ENCODE measurements at regions not wholly inside any gene's neighbourhood (a gene's known extent, or its start where the extent isn't known, plus 50 kb on each side); places are given as distances from the start of the nearest gene placed in this dataset.

GRCh38 chr3:16828815-16829214 is 55.9 kb upstream of the PLCL2 start:
- ATAC-seq (ENCODE audit: poor library complexity): peak; percentile 76
- Mint-ChIP-seq H3K9me3 (no peaks in the 10 kb centered on the region), H3K4me1 (ENCODE audit: low read depth) (peaks cover 28% of the 10 kb centered on the region), H3K27ac (no peak overlapping the region), H3K4me3 (no peak overlapping the region), H3K36me3 (ENCODE audit: low read depth) (no peaks in the 10 kb centered on the region), H3K27me3 (no peaks in the 10 kb centered on the region)
- H3K9me3 ChIP-seq (ENCODE audit: control insufficient read depth in 1 of 2, insufficient read depth in 1 of 2, low read length in 2 of 2): no peaks in the 10 kb centered on the region
- peak; percentile 58 for TF ChIP-seq CTCF (IDR thresholded peaks at IDR 0.05)
- H3K4me1 ChIP-seq (ENCODE audit: insufficient read depth, low read length): peaks cover 13% of the 10 kb centered on the region
- CTCF ChIA-PET: interaction anchor here (0.6 to 1.4 kb wide), 24 partner anchors 8 to 578 kb away, joined by 3 to 8 read pairs (median 3); partner anchors contain the start of gene PLCL2
- intact Hi-C loops (cut with DNase I, micrococcal nuclease): loop anchor here (5.0 to 10.0 kb wide), 3 partner anchors 206 to 403 kb away; partner anchors contain the start of gene DAZL (in 1 of the 2)
- no peaks in the 10 kb centered on the region for H3K27me3 ChIP-seq (ENCODE audit: control insufficient read depth in 1 of 2, insufficient read depth in 2 of 2, low read length in 2 of 2)
- POLR2A ChIA-PET: interaction anchor here (1.1 to 4.2 kb wide), 5 partner anchors 9 to 403 kb away, joined by 6 to 30 read pairs (median 7); partner anchors contain the start of gene PLCL2
- no peaks in the 10 kb centered on the region for H3K36me3 ChIP-seq (ENCODE audit: insufficient read depth, low read length)
- no peak overlapping the region for H3K27ac ChIP-seq (ENCODE audit: low read depth in 1 of 2, low read length in 2 of 2)
- no peak overlapping the region for H3K4me3 ChIP-seq (ENCODE audit: low read length)
- DNase-seq: peak; percentile 30 to 85 (median 46)

DNA sequence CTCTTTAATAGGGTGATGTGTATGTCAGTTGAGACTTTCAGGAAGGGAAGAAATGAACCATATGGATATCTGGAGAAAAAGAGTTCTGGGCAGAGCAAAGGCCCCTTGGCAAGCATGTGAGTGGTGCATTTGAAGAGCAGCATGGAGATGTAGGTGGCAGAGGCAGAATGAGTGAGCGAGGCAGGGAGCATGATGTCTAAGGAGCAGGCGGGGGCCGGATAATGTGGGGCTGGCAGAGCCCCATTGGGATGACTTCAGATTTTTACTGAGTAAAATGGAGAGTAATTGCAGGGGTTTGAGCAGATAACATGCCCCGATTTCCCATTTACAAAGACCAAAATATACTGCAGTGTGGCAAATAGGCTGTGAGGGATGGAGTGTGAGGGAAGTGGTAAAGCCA is 52.9 kb upstream of the PLCL2 start:
- DNase-seq (no peak), ATAC-seq (ENCODE audit: poor library complexity) (no peak)
- Mint-ChIP-seq H3K27ac (no peak overlapping the region), H3K36me3 (ENCODE audit: low read depth) (no peaks in the 10 kb centered on the region), H3K9me3 (no peaks in the 10 kb centered on the region), H3K27me3 (no peaks in the 10 kb centered on the region), H3K4me3 (no peak overlapping the region), H3K4me1 (ENCODE audit: low read depth) (peaks cover 17% of the 10 kb centered on the region)
- ChIA-PET POLR2A (no interaction called here), CTCF (no interaction called here)
- Histone ChIP-seq H3K27ac (ENCODE audit: low read depth in 1 of 2, low read length in 2 of 2) (no peak overlapping the region), H3K4me1 (ENCODE audit: insufficient read depth, low read length) (peaks cover 3% of the 10 kb centered on the region), H3K9me3 (ENCODE audit: control insufficient read depth in 1 of 2, insufficient read depth in 1 of 2, low read length in 2 of 2) (no peaks in the 10 kb centered on the region), H3K36me3 (ENCODE audit: insufficient read depth, low read length) (no peaks in the 10 kb centered on the region), H3K27me3 (ENCODE audit: control insufficient read depth in 1 of 2, insufficient read depth in 2 of 2, low read length in 2 of 2) (no peaks in the 10 kb centered on the region), H3K4me3 (ENCODE audit: low read length) (no peak overlapping the region)
- intact Hi-C loops (cut with DNase I, micrococcal nuclease): loop anchor here in 1 of 2 experiments (10.0 kb wide), 1 partner anchor 547 kb away; no protein-coding TSS in a partner anchor
- TF ChIP-seq CTCF (IDR thresholded peaks at IDR 0.05): no peak

DNA sequence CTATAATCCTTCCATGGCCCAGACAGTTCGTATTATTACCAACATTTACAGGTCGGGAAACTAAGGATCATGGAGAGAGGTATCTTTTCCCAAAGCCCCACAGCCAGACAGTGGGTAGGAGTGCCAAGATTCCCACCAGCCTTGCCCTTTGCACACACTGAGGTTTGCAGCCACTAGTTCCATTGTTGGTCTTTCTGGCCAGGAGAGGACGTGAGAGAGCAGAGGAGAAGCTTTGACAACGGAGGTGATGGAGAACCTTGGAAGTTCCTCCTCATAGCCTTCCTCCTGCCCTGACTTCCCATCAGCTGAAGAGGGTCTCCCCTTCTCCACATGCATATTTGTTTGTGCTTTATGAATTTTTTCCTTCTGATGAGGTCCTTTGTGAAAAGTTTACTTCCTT is 50.5 kb upstream of the PLCL2 start:
- no peaks in the 10 kb centered on the region for H3K9me3 ChIP-seq (ENCODE audit: control insufficient read depth in 1 of 2, insufficient read depth in 1 of 2, low read length in 2 of 2)
- H3K4me3 Mint-ChIP-seq: no peak overlapping the region
- H3K27ac Mint-ChIP-seq: no peak overlapping the region
- no peak for TF ChIP-seq CTCF (IDR thresholded peaks at IDR 0.05)
- H3K36me3 ChIP-seq (ENCODE audit: insufficient read depth, low read length): no peaks in the 10 kb centered on the region
- ChIA-PET CTCF (no interaction called here), POLR2A (no interaction called here)
- DNase-seq (no peak), ATAC-seq (ENCODE audit: poor library complexity) (no peak)
- intact Hi-C loops (cut with DNase I, micrococcal nuclease): loop anchor here in 1 of 2 experiments (10.0 kb wide), 1 partner anchor 549 kb away; no protein-coding TSS in a partner anchor
- H3K36me3 Mint-ChIP-seq (ENCODE audit: low read depth): no peaks in the 10 kb centered on the region
- H3K27ac ChIP-seq (ENCODE audit: low read depth in 1 of 2, low read length in 2 of 2): no peak overlapping the region
- H3K4me1 Mint-ChIP-seq (ENCODE audit: low read depth): peaks cover 30% of the 10 kb centered on the region
- no peak overlapping the region for H3K4me3 ChIP-seq (ENCODE audit: low read length)
- H3K27me3 ChIP-seq (ENCODE audit: control insufficient read depth in 1 of 2, insufficient read depth in 2 of 2, low read length in 2 of 2): no peaks in the 10 kb centered on the region
- peaks cover 11% of the 10 kb centered on the region for H3K4me1 ChIP-seq (ENCODE audit: insufficient read depth, low read length)
- no peaks in the 10 kb centered on the region for H3K27me3 Mint-ChIP-seq
- H3K9me3 Mint-ChIP-seq: no peaks in the 10 kb centered on the region
